ENCODE measurements at regions not wholly inside any gene's neighbourhood (a gene's known extent, or its start where the extent isn't known, plus 50 kb on each side); places are given as distances from the start of the nearest gene placed in this dataset.
A peak's percentile ranks its signal among the peaks of the same experiment; 100 is the strongest.

DNA sequence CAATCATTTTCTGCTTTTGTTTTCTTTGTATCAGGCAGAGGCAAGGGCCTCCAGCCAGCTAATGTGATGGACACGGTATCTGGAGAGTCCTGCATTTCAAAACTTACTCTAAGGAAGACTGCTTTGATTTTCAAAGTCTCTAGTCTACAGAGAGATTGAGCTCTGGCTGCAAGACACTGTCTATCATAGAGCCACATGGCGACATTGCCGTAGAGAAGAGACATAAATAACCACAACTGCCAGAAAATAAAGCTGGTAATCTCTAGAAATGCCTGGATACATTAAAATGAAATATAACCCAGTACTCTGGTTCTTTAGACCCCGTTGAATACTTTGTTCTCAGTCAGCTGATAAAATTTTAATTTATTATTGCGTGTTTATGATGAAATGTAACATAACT lies 90.8 kb downstream of the OTUD1 start:
- TF ChIP-seq, protein P1, sequence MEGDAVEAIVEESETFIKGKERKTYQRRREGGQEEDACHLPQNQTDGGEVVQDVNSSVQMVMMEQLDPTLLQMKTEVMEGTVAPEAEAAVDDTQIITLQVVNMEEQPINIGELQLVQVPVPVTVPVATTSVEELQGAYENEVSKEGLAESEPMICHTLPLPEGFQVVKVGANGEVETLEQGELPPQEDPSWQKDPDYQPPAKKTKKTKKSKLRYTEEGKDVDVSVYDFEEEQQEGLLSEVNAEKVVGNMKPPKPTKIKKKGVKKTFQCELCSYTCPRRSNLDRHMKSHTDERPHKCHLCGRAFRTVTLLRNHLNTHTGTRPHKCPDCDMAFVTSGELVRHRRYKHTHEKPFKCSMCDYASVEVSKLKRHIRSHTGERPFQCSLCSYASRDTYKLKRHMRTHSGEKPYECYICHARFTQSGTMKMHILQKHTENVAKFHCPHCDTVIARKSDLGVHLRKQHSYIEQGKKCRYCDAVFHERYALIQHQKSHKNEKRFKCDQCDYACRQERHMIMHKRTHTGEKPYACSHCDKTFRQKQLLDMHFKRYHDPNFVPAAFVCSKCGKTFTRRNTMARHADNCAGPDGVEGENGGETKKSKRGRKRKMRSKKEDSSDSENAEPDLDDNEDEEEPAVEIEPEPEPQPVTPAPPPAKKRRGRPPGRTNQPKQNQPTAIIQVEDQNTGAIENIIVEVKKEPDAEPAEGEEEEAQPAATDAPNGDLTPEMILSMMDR (conservative IDR thresholded peaks at IDR 0.05; ENCODE audit: low read depth, low read length), result no peak
- no peak overlapping the region for H3K4me3 ChIP-seq (ENCODE audit: low read depth, low read length)
- DNase-seq (ENCODE audit: low read depth), result no peak

DNA sequence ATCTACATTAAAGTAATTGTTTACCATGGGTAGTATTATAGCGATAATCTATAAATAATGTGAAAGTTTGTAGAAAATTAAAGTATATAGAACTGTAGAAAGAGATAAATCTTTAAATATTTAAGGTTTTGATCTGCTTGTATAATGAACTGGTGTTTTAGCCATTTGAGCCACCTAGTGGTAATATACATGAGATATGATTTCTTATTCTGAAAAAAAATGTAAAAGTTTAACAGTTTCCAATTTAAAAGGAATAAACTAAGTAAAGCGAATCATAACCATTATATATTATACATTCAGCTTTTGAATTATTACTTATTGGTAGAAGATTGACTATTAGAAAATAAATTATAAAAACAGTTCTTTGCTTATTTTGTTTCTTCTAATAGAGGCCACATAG lies 91.2 kb downstream of the OTUD1 start:
- DNase-seq (ENCODE audit: low read depth), result peak; percentile 59
- TF ChIP-seq, protein P1 (conservative IDR thresholded peaks at IDR 0.05; ENCODE audit: low read depth, low read length), result peak; percentile 53

DNA sequence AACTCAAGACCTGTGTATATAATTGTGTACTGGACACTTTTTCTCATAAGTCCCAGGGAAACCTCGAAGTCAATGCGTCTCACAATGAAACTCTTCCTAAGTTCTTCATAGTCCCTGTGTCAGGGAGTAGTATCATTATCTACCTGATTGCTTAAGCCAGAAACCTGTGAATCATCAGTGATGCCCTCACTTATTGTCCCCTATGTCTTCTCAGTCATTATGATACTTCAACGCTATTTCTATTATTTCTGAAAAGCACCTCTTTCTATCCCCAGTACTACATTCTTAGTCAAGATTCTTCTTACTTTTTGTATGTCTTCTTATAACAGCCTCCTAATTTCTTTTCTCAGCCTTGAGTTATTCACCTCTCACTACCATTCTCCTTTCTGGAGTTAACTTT lies 94.3 kb downstream of the OTUD1 start:
- H3K4me3 ChIP-seq (ENCODE audit: low read depth, low read length), result no peak overlapping the region
- DNase-seq (ENCODE audit: low read depth), result no peak
- TF ChIP-seq, protein P1 (conservative IDR thresholded peaks at IDR 0.05; ENCODE audit: low read depth, low read length), result no peak

More for the DNA sequence above, 91.2 kb downstream of the OTUD1 start:
- no peak overlapping the region for H3K4me3 ChIP-seq (ENCODE audit: low read depth, low read length)

DNA sequence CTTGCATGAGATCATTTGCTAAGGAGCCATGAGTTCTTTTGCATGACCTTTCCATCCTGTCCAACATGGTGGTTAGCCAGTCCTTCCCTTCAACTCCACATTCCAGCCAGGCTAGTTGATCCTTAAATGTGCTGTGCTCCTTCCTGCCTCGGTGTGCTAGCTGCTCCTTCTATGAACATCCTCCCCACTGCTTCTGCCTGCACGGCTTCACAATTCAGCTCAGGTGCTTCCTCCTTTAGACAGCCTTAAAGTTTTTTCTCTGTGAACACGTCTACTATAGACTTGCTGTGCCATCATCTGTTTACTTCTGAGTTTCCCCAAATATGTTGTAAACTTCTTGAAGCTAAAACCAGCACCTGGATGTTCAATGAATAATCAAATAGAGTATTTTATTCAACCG lies 95.5 kb downstream of the OTUD1 start:
- DNase-seq (ENCODE audit: low read depth), result no peak
- H3K4me3 ChIP-seq (ENCODE audit: low read depth, low read length), result no peak overlapping the region
- TF ChIP-seq, protein P1 (conservative IDR thresholded peaks at IDR 0.05; ENCODE audit: low read depth, low read length), result no peak

DNA sequence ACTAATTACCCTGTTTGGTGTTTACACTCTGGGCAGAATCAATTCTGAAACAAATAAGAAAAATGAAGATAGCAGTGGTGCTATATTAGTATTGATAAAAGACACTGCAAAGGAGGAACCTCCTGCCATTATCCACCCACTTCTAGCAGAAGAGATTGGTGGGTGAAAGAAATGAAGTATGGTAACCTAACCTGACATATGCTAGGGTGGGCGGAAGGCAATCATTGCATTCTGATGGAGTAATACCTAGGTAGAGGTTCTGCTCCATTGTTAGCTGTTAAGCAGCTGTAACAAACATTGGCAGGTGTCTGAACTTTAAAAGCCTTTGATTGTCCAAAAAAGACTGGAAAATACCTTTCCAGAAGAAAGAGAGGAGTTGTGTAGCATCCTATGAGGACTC lies 95.9 kb downstream of the OTUD1 start:
- no peak overlapping the region for H3K4me3 ChIP-seq (ENCODE audit: low read depth, low read length)
- TF ChIP-seq, protein P1 (conservative IDR thresholded peaks at IDR 0.05; ENCODE audit: low read depth, low read length), result no peak
- no peak for DNase-seq (ENCODE audit: low read depth)

DNA sequence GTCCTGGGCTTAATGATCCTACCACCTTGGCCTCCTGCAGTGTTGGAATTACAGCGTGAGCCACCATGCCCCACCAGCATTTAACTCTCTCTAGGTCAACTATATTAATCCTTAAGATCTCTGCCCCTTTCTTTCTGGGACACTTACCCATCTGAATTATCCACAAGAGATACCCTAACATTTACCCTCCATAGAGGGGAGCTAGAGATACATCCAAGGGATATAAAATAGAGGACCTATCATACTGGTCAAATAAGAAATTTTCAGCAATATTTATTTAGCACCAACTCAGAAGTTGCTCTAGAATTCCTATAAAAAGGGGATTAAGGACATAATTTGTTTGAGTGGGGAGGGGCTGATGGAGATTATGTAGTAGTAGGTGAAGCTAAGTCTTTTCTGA lies 96.5 kb downstream of the OTUD1 start:
- TF ChIP-seq, protein P1 (conservative IDR thresholded peaks at IDR 0.05; ENCODE audit: low read depth, low read length), result no peak
- H3K4me3 ChIP-seq (ENCODE audit: low read depth, low read length), result no peak overlapping the region
- DNase-seq (ENCODE audit: low read depth), result no peak

DNA sequence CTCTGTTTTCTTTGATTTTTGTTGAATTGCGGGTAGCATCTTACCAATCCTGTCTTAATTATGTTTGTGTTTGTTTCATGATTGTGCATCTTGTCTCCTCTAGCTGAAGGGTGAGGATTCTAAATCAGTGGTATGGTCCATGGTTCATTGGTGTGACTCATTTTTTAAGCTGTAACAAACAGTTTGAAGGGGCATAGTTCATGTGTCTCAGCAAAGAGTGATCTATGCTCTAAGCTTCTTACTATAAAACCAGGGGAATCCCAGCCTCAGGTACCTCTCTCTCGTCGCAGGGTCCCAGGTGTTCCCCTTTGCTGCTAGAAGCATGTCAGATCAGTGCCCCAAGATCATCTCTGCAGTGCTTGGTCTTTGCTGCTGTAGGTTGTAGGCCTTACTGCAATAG lies 100.1 kb downstream of the OTUD1 start:
- TF ChIP-seq, protein P1 (conservative IDR thresholded peaks at IDR 0.05; ENCODE audit: low read depth, low read length), result no peak
- DNase-seq (ENCODE audit: low read depth), result no peak
- H3K4me3 ChIP-seq (ENCODE audit: low read depth, low read length), result no peak overlapping the region

Data from choroid plexus epithelial cell (primary cell).